ENCODE measurements at regions not wholly inside any gene's neighbourhood (a gene's known extent, or its start where the extent isn't known, plus 50 kb on each side); places are given as distances from the start of the nearest gene placed in this dataset.

- TF ChIP-seq ZC3H11A (IDR thresholded peaks at IDR 0.05; ENCODE audit: low read depth, low read length) (no peak), EZH2 (IDR thresholded peaks at IDR 0.05; ENCODE audit: borderline replicate concordance, low read depth, low read length) (no peak), CC2D1A (IDR thresholded peaks at IDR 0.05) (no peak), MAFG (tag; conservative IDR thresholded peaks at IDR 0.05) (no peak), ARID4B (CRISPR knock-in tag; IDR thresholded peaks at IDR 0.05) (no peak), CBX5 (IDR thresholded peaks at IDR 0.05; ENCODE audit: borderline replicate concordance, low read depth) (no peak), KLF6 (CRISPR knock-in tag; IDR thresholded peaks at IDR 0.05; ENCODE audit: borderline replicate concordance) (no peak), ZNF217 (CRISPR knock-in tag; IDR thresholded peaks at IDR 0.05) (no peak), SAFB2 (IDR thresholded peaks at IDR 0.05; ENCODE audit: borderline replicate concordance, low read depth, low read length, severe bottlenecking) (no peak)
Measured at GRCh38 chr3:139759470-139759869, 81.7 kb upstream of the NMNAT3 start.
